Skeletal muscle satellite cell (primary cell): ENCODE measurements at regions not wholly inside any gene's neighbourhood (a gene's known extent, or its start where the extent isn't known, plus 50 kb on each side); places are given as distances from the start of the nearest gene placed in this dataset.

Experiments used
- H3K27me3 ChIP-seq: 2 replicates; pipeline ENCODE4 v1.7.0; 2013; ENCODE audit warnings: low read length; ENCODE audit not compliant: control insufficient read depth, insufficient read depth
- H3K36me3 ChIP-seq: 2 replicates; pipeline ENCODE4 v1.7.0; 2013; ENCODE audit warnings: mild to moderate bottlenecking, control low read depth, low read length; ENCODE audit not compliant: insufficient read depth
- H3K4me1 ChIP-seq: 2 replicates; pipeline ENCODE4 v1.7.0; 2013; ENCODE audit warnings: low read length; ENCODE audit not compliant: control insufficient read depth, insufficient read depth
- H3K4me2 ChIP-seq: 2 replicates; pipeline ENCODE4 v1.7.0; 2013; ENCODE audit warnings: mild to moderate bottlenecking, low read length
- H3K4me3 ChIP-seq: 2 replicates; pipeline ENCODE4 v1.7.0; 2013; ENCODE audit warnings: low read length
- H3K9ac ChIP-seq: 2 replicates; pipeline ENCODE4 v1.7.0; 2013; ENCODE audit warnings: mild to moderate bottlenecking, low read depth, low read length, moderate library complexity
- H3K9me3 ChIP-seq: replicated peaks from 2 replicates; pipeline ENCODE4 v1.7.0; 2013; ENCODE audit warnings: mild to moderate bottlenecking, control low read depth, low read length

DNA sequence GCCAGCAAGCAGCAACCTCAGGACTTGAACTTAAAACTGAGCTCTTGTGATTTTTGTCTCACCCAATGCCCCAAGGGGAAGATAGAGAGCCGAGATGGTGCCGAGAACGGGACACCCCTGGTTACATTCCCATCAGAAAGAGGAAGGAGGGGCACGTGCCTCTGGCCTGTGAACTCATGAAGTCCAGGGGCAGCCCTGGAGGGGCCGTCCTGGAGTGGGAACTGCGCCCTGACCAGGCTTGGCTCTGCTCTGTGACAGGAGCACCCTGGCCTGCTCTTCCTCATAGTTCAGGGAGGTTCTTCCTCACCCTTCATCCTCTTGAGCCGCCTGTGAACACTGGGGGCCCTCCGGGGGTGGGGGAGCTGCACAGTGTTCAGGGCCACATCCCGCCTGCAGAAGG lies 130.3 kb upstream of the FOXF1 start:
- Histone ChIP-seq H3K27me3 (no peaks in the 10 kb centered on the region), H3K36me3 (no peaks in the 10 kb centered on the region), H3K4me3 (no peak overlapping the region), H3K9me3 (no peaks in the 10 kb centered on the region), H3K4me2 (no peak overlapping the region), H3K9ac (no peak overlapping the region), H3K4me1 (no peaks in the 10 kb centered on the region)

DNA sequence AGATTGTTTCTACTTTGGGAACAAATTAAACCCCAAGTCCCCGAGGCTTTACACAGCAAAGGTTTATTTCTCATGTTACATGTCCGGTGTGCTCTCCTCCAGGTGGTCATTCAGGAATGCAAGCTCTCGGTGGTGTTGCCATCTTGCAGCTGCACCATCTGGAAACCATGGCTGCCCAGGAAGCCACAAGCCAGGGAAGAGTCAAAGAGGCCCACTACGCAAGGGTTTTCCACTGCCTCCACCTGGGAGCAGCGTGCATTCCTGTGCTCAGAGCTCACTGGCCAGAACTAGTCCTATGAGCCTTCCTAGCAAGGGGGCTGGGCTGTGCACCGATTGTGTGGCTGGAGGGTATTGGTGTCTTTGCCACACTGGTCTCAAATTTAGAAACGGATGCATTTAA lies 128.8 kb upstream of the FOXF1 start:
- Histone ChIP-seq H3K4me2 (no peak overlapping the region), H3K36me3 (no peaks in the 10 kb centered on the region), H3K9ac (no peak overlapping the region), H3K9me3 (no peaks in the 10 kb centered on the region), H3K27me3 (no peaks in the 10 kb centered on the region), H3K4me3 (no peak overlapping the region), H3K4me1 (no peaks in the 10 kb centered on the region)

DNA sequence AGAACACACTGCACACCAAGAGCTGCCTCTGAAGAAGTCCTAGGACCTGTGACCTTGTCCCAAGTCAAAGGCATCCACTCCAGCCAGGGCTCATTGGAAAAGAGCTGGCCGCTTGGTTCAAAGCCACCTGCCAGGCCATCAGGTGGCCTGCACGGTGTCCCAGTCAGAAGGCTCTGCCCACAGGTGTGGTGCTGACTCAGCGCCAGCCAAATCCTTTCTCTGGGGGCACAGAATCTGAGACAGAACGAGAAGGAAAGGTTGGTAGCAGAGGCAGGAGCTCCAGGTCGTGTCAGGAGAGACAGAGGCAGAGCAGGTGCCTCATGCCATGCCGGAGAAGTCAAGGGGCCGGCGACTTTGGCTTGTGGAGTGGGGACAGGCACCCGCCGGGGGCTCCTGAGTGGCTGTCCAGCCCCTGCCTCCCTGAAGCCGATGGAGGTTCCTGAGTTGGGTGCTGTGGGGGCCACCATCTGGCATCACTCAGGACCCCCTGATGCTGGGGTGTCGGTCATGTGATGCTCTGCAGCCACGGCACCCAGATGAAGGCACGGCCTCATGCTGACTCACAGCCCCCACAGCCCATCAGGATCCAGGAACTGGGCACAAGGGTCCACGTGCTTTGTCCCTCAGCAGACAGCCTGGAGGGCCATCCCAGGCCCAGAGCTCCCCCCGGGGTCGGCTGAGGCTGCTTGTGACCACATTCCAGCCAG lies 128.1 kb upstream of the FOXF1 start:
- H3K4me3 ChIP-seq = no peak overlapping the region
- H3K9me3 ChIP-seq = no peaks in the 10 kb centered on the region
- no peaks in the 10 kb centered on the region for H3K4me1 ChIP-seq
- no peak overlapping the region for H3K9ac ChIP-seq
- no peak overlapping the region for H3K4me2 ChIP-seq
- H3K27me3 ChIP-seq = no peaks in the 10 kb centered on the region
- H3K36me3 ChIP-seq = no peaks in the 10 kb centered on the region

DNA sequence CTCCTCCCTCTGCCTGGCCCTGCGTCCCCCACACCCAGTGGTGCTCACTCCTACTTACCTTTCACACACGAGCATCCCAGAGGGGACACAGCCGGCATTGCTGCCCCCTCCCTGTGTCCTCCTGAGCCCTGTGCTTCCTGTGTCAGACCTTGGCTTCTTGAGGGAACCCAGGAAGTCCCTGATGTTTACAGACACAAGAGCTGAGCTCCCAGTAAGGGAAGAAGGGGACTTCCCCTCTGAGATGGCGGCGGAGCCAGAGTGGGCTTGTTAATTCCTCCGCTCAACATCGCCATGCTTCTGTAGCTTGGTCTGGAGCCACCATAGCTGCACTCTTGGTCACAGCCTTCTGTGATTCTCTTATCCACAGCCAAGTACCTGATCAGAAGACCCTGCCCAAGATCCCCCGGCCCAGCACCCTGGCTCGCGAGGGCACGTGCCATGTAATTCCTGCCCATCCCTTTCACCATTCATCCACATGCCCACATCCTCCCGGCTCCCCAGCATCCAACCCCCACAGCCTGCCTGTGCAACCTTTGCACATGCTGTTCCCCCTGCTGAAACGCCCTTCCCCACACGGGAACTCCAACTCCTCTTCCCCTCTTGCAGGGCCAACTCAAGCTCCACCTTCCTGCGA lies 127.4 kb upstream of the FOXF1 start:
- H3K9me3 ChIP-seq = no peaks in the 10 kb centered on the region
- no peak overlapping the region for H3K4me2 ChIP-seq
- H3K27me3 ChIP-seq = no peaks in the 10 kb centered on the region
- H3K36me3 ChIP-seq = no peaks in the 10 kb centered on the region
- H3K4me3 ChIP-seq = no peak overlapping the region
- no peaks in the 10 kb centered on the region for H3K4me1 ChIP-seq
- H3K9ac ChIP-seq = no peak overlapping the region

DNA sequence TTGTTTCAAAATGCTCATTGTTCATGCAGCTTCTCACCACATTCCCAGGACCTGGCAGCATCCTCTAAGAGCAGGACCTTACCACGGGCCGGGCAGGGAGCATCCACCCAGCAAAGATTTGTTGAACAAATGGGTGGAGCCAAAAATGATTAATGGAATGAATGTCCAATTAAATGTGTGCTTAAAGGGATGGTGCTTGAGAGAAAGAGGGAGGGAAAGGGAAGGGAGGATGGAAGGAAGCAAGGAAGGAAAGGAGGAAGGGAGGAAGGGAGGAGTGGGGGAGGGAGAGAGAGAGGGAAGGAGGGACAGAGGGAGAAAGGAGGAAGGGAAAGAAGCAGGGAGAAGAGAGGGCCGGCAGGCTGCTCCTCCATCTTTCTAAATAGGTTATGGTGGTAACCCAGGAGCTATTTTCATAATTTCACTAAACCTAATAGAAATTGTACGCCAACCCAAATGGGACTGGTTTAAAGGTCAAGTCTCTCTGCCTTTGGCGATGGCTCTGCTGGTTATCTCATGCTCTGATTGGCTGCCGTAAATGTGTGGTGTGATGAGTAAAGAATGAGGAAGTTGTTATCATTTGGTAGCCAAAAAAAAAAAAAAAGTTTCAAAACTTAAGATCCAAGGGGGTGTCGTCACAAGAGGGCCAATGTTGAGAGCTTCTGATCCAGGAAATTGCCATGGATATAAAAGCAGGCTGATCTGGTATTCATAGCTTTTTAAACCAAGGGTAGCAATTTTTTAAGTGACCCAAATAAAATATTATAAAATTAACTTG lies 126.7 kb upstream of the FOXF1 start:
- no peak overlapping the region for H3K4me2 ChIP-seq
- no peaks in the 10 kb centered on the region for H3K27me3 ChIP-seq
- no peak overlapping the region for H3K4me3 ChIP-seq
- no peaks in the 10 kb centered on the region for H3K36me3 ChIP-seq
- H3K9me3 ChIP-seq = no peaks in the 10 kb centered on the region
- no peaks in the 10 kb centered on the region for H3K4me1 ChIP-seq
- no peak overlapping the region for H3K9ac ChIP-seq

- Histone ChIP-seq H3K27me3 (no peaks in the 10 kb centered on the region), H3K4me2 (no peak overlapping the region), H3K4me1 (no peaks in the 10 kb centered on the region), H3K9ac (no peak overlapping the region), H3K9me3 (no peaks in the 10 kb centered on the region), H3K4me3 (no peak overlapping the region), H3K36me3 (no peaks in the 10 kb centered on the region)
Observed at GRCh38 chr16:86384263-86384649, 126.1 kb upstream of the FOXF1 start.

- no peak overlapping the region for H3K4me3 ChIP-seq
- H3K4me2 ChIP-seq = no peak overlapping the region
- H3K9ac ChIP-seq = no peak overlapping the region
- H3K36me3 ChIP-seq = no peaks in the 10 kb centered on the region
- no peaks in the 10 kb centered on the region for H3K9me3 ChIP-seq
- no peaks in the 10 kb centered on the region for H3K27me3 ChIP-seq
- H3K4me1 ChIP-seq = no peaks in the 10 kb centered on the region
Observed at GRCh38 chr16:86384980-86385379, 125.3 kb upstream of the FOXF1 start.

GRCh38 chr16:86387468-86388440 lies 122.6 kb upstream of the FOXF1 start:
- H3K4me3 ChIP-seq = no peak overlapping the region
- H3K9ac ChIP-seq = no peak overlapping the region
- H3K4me1 ChIP-seq = no peaks in the 10 kb centered on the region
- H3K9me3 ChIP-seq = no peaks in the 10 kb centered on the region
- no peak overlapping the region for H3K4me2 ChIP-seq
- no peaks in the 10 kb centered on the region for H3K27me3 ChIP-seq
- H3K36me3 ChIP-seq = no peaks in the 10 kb centered on the region

DNA sequence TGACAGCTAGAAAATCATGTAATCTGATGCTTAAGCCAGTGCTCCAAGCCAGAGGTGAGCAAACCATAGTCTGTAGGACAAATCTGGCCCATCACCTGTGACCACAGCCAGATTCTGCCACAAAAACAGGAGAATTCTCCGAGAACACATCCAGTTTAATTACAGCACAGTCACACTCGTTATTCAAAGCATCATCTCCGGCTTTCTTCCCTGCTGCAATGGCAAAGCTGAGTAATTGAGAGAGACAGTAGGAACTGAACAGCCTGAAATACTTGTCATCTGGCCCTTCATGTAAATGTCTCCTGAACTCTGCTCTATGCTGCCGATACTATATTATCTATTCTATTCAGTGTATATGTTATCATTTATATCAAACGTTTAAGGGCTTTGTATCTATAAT lies 121.4 kb upstream of the FOXF1 start:
- no peak overlapping the region for H3K4me3 ChIP-seq
- H3K9ac ChIP-seq = no peak overlapping the region
- H3K4me2 ChIP-seq = no peak overlapping the region
- H3K9me3 ChIP-seq = no peaks in the 10 kb centered on the region
- H3K4me1 ChIP-seq = no peaks in the 10 kb centered on the region
- no peaks in the 10 kb centered on the region for H3K27me3 ChIP-seq
- no peaks in the 10 kb centered on the region for H3K36me3 ChIP-seq

DNA sequence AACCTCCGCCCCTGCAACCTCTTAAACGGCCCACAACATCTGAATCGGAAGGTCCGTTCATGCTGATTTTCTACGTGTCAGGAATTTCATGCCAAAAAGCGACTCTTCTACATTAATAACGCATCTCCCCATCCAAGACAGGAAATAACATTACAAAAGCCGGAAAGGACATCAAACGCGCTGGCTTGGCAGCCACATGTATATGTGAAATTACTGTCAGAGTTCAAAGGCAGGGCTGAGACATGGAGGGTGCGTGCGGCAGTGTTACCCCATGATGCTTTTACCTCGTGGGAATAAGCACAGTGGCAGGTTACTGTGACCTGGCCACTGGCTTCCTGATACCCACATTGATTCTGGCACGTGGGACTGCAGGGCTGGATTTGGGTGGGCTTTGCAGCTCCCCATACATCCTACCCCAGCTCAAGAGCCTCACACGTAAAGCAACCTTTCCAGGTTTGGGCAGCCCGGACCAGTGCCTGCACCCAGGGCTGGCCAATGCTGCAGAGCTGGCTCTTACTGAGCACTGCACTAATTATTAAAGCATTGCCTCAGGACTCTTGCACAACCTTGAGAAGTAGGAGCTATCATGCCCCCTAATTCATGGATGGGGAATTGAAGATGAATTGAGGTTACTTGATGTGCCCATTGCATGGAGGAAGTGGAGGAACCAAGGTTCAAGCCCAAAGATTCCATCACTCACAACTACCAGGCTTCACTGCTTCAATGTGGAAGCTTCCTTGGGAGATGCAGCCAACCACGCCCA lies 120.6 kb upstream of the FOXF1 start:
- Histone ChIP-seq H3K9me3 (no peaks in the 10 kb centered on the region), H3K27me3 (no peaks in the 10 kb centered on the region), H3K36me3 (no peaks in the 10 kb centered on the region), H3K9ac (no peak overlapping the region), H3K4me3 (no peak overlapping the region), H3K4me1 (no peaks in the 10 kb centered on the region), H3K4me2 (no peak overlapping the region)
